ENCODE measurements at regions not wholly inside any gene's neighbourhood (a gene's known extent, or its start where the extent isn't known, plus 50 kb on each side); places are given as distances from the start of the nearest gene placed in this dataset.

DNA sequence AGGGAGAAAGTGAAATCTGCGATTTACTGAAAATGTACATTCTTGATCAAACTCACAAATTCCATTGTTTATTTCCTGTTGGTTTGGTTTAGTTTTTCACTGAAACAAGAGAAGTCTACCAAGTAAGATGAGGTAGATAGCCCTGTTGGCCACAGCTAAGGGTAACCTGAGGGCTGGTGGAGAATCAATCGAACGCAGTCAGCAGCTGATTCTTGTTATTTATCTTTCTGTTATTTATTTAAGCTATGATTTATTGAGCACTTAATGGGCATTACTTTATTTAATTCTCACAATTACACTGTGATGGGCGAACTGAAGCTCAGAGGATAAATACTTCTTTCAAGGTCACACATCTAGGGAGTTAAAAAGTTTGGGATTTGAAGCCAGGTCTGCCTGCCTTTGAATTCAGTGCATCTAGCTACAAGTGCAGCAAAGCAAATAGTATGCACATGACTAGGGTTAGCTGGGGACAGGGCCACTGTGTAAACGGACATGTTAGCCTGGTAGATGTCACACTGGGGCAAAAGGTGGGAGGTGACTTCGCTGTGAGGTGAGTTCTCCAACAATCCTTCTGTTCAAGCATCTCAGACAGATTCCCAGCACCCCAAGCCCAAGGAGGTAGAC is 106.5 kb upstream of the GADD45A start:
- Histone ChIP-seq H2BK120ac (replicated peaks; ENCODE audit: low read depth, low read length) (no peak overlapping the region), H2BK20ac (ENCODE audit: low read length) (no peak overlapping the region), H3K4me2 (ENCODE audit: insufficient read depth in 1 of 2, low read depth in 2 of 2, low read length in 2 of 2) (no peak overlapping the region), H2AFZ (ENCODE audit: low read length) (no peak overlapping the region), H4K5ac (ENCODE audit: insufficient read length, low read depth, low read length) (no peak overlapping the region), H2BK15ac (ENCODE audit: low read length) (no peak overlapping the region), H3K9me3 (ENCODE audit: insufficient read depth in 2 of 2, low read depth in 1 of 2, low read length in 1 of 2) (no peaks in the 10 kb centered on the region), H3K79me1 (ENCODE audit: low read depth, low read length) (no peaks in the 10 kb centered on the region), H3K56ac (replicated peaks; ENCODE audit: insufficient read length, low read depth, low read length) (no peak overlapping the region), H3K79me2 (ENCODE audit: control insufficient read depth in 1 of 2, insufficient read depth in 2 of 2, low read length in 2 of 2) (no peaks in the 10 kb centered on the region), H3K27ac (ENCODE audit: low read depth, low read length) (no peak overlapping the region), H4K20me1 (replicated peaks in 1 of 2; ENCODE audit: control insufficient read depth in 1 of 2, insufficient read depth in 2 of 2, low read length in 2 of 2) (no peaks in the 10 kb centered on the region), H3K9ac (replicated peaks in 1 of 4; ENCODE audit: extremely low read depth in 1 of 4, low read depth in 3 of 4, low read length in 3 of 4) (no peak overlapping the region), H2BK5ac (ENCODE audit: low read depth, low read length) (no peak overlapping the region), H2AK5ac (ENCODE audit: low read depth, low read length) (no peak overlapping the region; the same call in 1 of the 2 replicates), H3K14ac (ENCODE audit: insufficient read length) (no peak overlapping the region), H3K23ac (ENCODE audit: insufficient read length) (no peak overlapping the region), H4K8ac (ENCODE audit: extremely low read depth, insufficient read depth, low read length) (no peak overlapping the region), H3K4ac (replicated peaks; ENCODE audit: insufficient read length, low read depth, low read length) (no peak overlapping the region), H4K91ac (replicated peaks; ENCODE audit: insufficient read length, low read length) (peak overlapping the region; percentile 29), H2BK12ac (ENCODE audit: low read depth, low read length) (no peak overlapping the region), H3K4me3 (ENCODE audit: extremely low read depth in 1 of 4, insufficient read depth in 2 of 4, low read depth in 3 of 4, low read length in 4 of 4) (no peak overlapping the region), H3K23me2 (ENCODE audit: low read depth, low read length) (no peaks in the 10 kb centered on the region), H3K36me3 (ENCODE audit: control insufficient read depth in 2 of 4, insufficient read depth in 4 of 4, low read length in 3 of 4) (no peaks in the 10 kb centered on the region), H3K4me1 (replicated peaks in 1 of 4; ENCODE audit: control insufficient read depth in 3 of 4, insufficient read depth in 4 of 4, low read length in 3 of 4) (0 out of 7 replicates have a peak, but pooled peaks cover 0 to 4% (median 0%) of the 10 kb centered on the region in 4 experiments), H3K18ac (ENCODE audit: extremely low read depth, low read length) (no peak overlapping the region), H3K27me3 (replicated peaks in 1 of 4; ENCODE audit: control insufficient read depth in 3 of 4, extremely low read depth in 1 of 4, insufficient read depth in 3 of 4, low read length in 3 of 4) (peaks cover 0 to 4% (median 0%) of the 10 kb centered on the region in 4 experiments; a peak in 1 of 7 replicates)
- DNase-seq (ENCODE audit: low read depth in 1 of 2, low spot score in 2 of 2) (no peak), FAIRE-seq (no peak)
- ChIA-PET POLR2A (ENCODE audit: partially characterized antibody) (no interaction called here), CTCF (ENCODE audit: partially characterized antibody) (interaction anchor here (1.3 to 3.9 kb wide), 3 partner anchors 9 to 188 kb away, joined by 5 to 13 read pairs (median 8); no protein-coding TSS in a partner anchor)
- 86% methylated on average over 6 of the region's 6 CpGs; no CpG with 5 or more reads in 1 of the 2 experiments for WGBS, 2 experiments (ENCODE audit: extremely low coverage in 1 of 2, insufficient coverage in 1 of 2, insufficient read length in 1 of 2, insufficient replicate concordance in 2 of 2, low coverage in 1 of 2, low lambda C conversion rate in 2 of 2, missing lambda C conversion rate in 1 of 2)
- TF ChIP-seq SP4 (IDR thresholded peaks at IDR 0.05; ENCODE audit: low read length) (no peak), ATF2 (IDR thresholded peaks at IDR 0.05; ENCODE audit: low read length) (no peak), NANOG (IDR thresholded peaks at IDR 0.05; ENCODE audit: insufficient read depth, low read depth, low read length, poor library complexity, severe bottlenecking) (no peak), GTF2F1 (IDR thresholded peaks at IDR 0.05; ENCODE audit: borderline replicate concordance, low read depth, low read length) (no peak), SIRT6 (IDR thresholded peaks at IDR 0.05; ENCODE audit: low read length) (no peak), KDM4A (IDR thresholded peaks at IDR 0.05; ENCODE audit: low read depth, low read length, severe bottlenecking) (no peak), RNF2 (IDR thresholded peaks at IDR 0.05; ENCODE audit: borderline replicate concordance, low read depth, low read length, missing control alignments, poor library complexity, severe bottlenecking) (no peak), TAF1 (IDR thresholded peaks at IDR 0.05; ENCODE audit: low read depth, low read length) (no peak), SRF (IDR thresholded peaks at IDR 0.05; ENCODE audit: low read depth, low read length) (no peak), JUND (IDR thresholded peaks at IDR 0.05; ENCODE audit: low read length) (no peak), RXRA (IDR thresholded peaks at IDR 0.05; ENCODE audit: insufficient read depth, low read depth, low read length) (no peak), RFX5 (IDR thresholded peaks at IDR 0.05; ENCODE audit: borderline replicate concordance, low read depth, low read length) (no peak)

All from H1 (cell line).